Colonic mucosa (tissue), 4 donors: ENCODE measurements at regions not wholly inside any gene's neighbourhood (a gene's known extent, or its start where the extent isn't known, plus 50 kb on each side); places are given as distances from the start of the nearest gene placed in this dataset.

Experiments used
- DNase-seq: peaks from one replicate; pipeline ENCODE4 v3.0.0-alpha.2; 2020
- H3K27ac ChIP-seq: fragments of 200-600 bp; one replicate; pipeline ENCODE4 v1.8.0; 2021
- H3K27me3 ChIP-seq: fragments of 200-600 bp; one replicate; pipeline ENCODE4 v1.8.0; 2021
- H3K36me3 ChIP-seq: fragments of 200-600 bp; one replicate; pipeline ENCODE4 v1.8.0; 2021
- H3K4me1 ChIP-seq: fragments of 200-600 bp; one replicate; pipeline ENCODE4 v1.8.0; 2021; ENCODE audit warnings: mild to moderate bottlenecking
- H3K4me3 ChIP-seq: fragments of 200-600 bp; one replicate; pipeline ENCODE4 v1.8.0; 2021
- H3K9ac ChIP-seq, 2 donors: one replicate each; pipeline ENCODE4 v1.7.0; 2013; ENCODE audit warnings: control low read depth in 2 of 2, low read depth in 2 of 2, low read length in 2 of 2
- H3K9me3 ChIP-seq: fragments of 200-600 bp; one replicate; pipeline ENCODE4 v1.8.0; 2021
- intact Hi-C: fragments of 100-400 bp; cut with DNase I; formaldehyde crosslinking; loops from one replicate; pipeline ENCODE4 v1.14.1; 2022
- TF ChIP-seq, protein P1 (sequence below): fragments of 200-600 bp; IDR thresholded peaks from one replicate; pipeline ENCODE4 v1.8.0; 2022; ENCODE audit warnings: antibody characterized with exemption, mild to moderate bottlenecking
- donor health status: healthy.
- donor health status: DM: no; HTN: no; CAD: no.
- donor health status: DM: no; HTN: no; CAD: no.

DNA sequence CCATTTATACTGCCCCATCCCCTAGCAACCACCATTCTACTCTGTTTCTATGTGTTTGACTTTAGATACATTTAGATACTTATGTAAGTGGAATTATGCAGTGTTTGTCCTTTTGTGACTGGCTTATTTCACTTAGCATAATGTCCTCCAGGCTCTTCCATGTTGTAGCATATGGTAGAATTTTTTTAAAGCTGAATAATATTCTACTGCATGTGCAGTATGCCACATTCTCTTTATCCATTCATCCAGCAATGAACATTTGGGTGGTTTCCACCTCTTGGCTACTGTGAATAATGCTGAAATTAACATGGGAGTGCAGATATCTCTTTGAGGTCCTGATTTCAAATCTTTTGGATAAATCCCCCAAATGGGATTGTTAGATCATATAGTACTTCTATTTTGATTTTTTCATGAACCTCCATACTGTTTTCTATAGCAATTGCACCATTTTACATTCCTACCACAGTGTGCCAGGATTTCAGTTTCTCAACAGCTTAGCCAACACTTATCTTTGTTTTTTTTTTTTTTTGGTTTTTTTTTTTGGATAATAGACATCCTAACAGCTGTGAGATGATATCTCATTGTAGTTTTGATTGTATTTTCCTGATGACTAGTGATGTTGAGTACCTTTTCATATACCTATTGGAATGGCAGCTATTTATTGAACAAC lies 105.9 kb upstream of the LNX1 start:
- Histone ChIP-seq H3K9ac (no peak overlapping the region), H3K27ac (no peak overlapping the region), H3K27me3 (no peaks in the 10 kb centered on the region), H3K4me1 (no peaks in the 10 kb centered on the region), H3K36me3 (no peaks in the 10 kb centered on the region), H3K9me3 (no peaks in the 10 kb centered on the region), H3K4me3 (no peak overlapping the region)
- intact Hi-C loops = no loop called here
- DNase-seq = no peak
- TF ChIP-seq, protein P1, sequence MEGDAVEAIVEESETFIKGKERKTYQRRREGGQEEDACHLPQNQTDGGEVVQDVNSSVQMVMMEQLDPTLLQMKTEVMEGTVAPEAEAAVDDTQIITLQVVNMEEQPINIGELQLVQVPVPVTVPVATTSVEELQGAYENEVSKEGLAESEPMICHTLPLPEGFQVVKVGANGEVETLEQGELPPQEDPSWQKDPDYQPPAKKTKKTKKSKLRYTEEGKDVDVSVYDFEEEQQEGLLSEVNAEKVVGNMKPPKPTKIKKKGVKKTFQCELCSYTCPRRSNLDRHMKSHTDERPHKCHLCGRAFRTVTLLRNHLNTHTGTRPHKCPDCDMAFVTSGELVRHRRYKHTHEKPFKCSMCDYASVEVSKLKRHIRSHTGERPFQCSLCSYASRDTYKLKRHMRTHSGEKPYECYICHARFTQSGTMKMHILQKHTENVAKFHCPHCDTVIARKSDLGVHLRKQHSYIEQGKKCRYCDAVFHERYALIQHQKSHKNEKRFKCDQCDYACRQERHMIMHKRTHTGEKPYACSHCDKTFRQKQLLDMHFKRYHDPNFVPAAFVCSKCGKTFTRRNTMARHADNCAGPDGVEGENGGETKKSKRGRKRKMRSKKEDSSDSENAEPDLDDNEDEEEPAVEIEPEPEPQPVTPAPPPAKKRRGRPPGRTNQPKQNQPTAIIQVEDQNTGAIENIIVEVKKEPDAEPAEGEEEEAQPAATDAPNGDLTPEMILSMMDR = no peak

- Histone ChIP-seq H3K9ac (no peak overlapping the region), H3K4me1 (no peaks in the 10 kb centered on the region), H3K4me3 (no peak overlapping the region), H3K36me3 (no peaks in the 10 kb centered on the region), H3K27ac (no peak overlapping the region), H3K9me3 (no peaks in the 10 kb centered on the region), H3K27me3 (no peaks in the 10 kb centered on the region)
- no peak for DNase-seq
- TF ChIP-seq, protein P1 = no peak
- intact Hi-C loops = no loop called here
Measured at GRCh38 chr4:53695540-53696463, 104.5 kb upstream of the LNX1 start.

DNA sequence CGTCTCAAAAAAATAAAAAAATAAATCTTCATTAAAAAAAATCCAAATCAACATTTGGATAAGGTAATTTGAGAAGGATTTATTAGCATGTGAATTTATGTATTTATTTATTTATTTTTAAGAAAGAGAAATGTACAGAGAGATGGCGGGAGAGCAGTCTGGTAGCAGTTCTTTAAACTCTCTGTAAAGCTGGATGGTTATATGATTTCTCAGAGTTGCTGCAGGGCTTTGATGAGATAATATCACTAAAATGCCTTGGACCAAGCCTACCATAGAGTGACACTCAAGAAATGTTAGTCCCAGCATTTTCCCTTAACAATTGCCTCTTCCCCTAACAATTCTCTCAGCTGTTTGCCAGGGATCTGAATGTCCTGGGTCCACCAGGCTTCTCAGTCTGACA lies 103.4 kb upstream of the LNX1 start:
- Histone ChIP-seq H3K36me3 (no peaks in the 10 kb centered on the region), H3K27me3 (no peaks in the 10 kb centered on the region), H3K9ac (no peak overlapping the region), H3K4me3 (no peak overlapping the region), H3K4me1 (no peaks in the 10 kb centered on the region), H3K27ac (no peak overlapping the region), H3K9me3 (no peaks in the 10 kb centered on the region)
- no peak for DNase-seq
- TF ChIP-seq, protein P1 = no peak
- intact Hi-C loops = no loop called here

- intact Hi-C loops = no loop called here
- Histone ChIP-seq H3K9ac (no peak overlapping the region), H3K36me3 (no peaks in the 10 kb centered on the region), H3K27ac (no peak overlapping the region), H3K4me1 (no peaks in the 10 kb centered on the region), H3K27me3 (no peaks in the 10 kb centered on the region), H3K9me3 (no peaks in the 10 kb centered on the region), H3K4me3 (no peak overlapping the region)
- TF ChIP-seq, protein P1 = no peak
- no peak for DNase-seq
Measured at GRCh38 chr4:53693909-53694308, 102.6 kb upstream of the LNX1 start.

GRCh38 chr4:53693408-53693807 lies 102.1 kb upstream of the LNX1 start:
- Histone ChIP-seq H3K27ac (no peak overlapping the region), H3K4me1 (no peaks in the 10 kb centered on the region)
- DNase-seq = no peak

More at GRCh38 chr4:53693408-53693807, 102.1 kb upstream of the LNX1 start:
- intact Hi-C loops = no loop called here
- Histone ChIP-seq H3K36me3 (no peaks in the 10 kb centered on the region), H3K4me3 (no peak overlapping the region), H3K9me3 (no peaks in the 10 kb centered on the region), H3K9ac (no peak overlapping the region), H3K27me3 (no peaks in the 10 kb centered on the region)
- TF ChIP-seq, protein P1 = no peak
